Tibial nerve (tissue), 4 donors: ENCODE measurements at regions not wholly inside any gene's neighbourhood (a gene's known extent, or its start where the extent isn't known, plus 50 kb on each side); places are given as distances from the start of the nearest gene placed in this dataset.
"Not testable (repeated sequence)": the region's sequence is repeated elsewhere in the genome, so short reads cannot be mapped to it uniquely, and the experiment has no call there.

ENCODE experiments used
- CTCF ChIP-seq, 5 experiments: fragments of 200-600 bp in 3 of 5; fragments of 450-650 bp in 2 of 5; sonication (generic) in 3 of 5; IDR thresholded peaks; one replicate each; pipeline ENCODE4 v1.5.1; 2016 to 2019; ENCODE audit warnings: antibody characterized with exemption in 5 of 5, mild to moderate bottlenecking in 3 of 5, moderate library complexity in 2 of 5
- EP300 ChIP-seq, 2 donors: sonication (generic); formaldehyde crosslinking; IDR thresholded peaks; one replicate each; pipeline ENCODE4 v1.6.1; 2017; ENCODE audit warnings: antibody characterized with exemption in 2 of 2, mild to moderate bottlenecking in 1 of 2
- POLR2A ChIP-seq, 2 donors: fragments of 450-650 bp; IDR thresholded peaks; one replicate each; pipeline ENCODE4 v1.6.1; 2017; ENCODE audit warnings: antibody characterized with exemption in 2 of 2, mild to moderate bottlenecking in 2 of 2, moderate library complexity in 2 of 2

DNA sequence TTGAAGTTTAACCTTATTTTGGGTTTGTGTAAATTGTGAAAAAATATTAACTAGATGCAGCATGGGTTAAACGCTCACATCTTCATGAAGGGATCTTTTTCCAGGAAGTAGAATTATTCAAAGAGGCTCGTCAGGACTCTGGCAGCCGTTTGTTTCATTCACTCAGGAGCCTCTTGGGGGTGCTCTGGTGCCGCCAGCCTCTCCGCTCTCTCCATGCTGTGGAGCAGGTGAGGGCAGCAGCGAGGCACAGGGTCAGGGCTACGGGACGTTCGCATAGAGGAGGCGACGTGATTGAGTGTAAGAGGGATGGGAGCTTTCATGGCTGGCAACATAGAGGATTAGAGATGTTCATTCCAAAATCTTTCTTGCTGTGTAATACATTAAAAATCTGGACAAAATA is 110.8 kb downstream of the GOLGA6L22 start:
- not testable (repeated sequence) for TF ChIP-seq CTCF, POLR2A, EP300 (IDR thresholded peaks at IDR 0.05)
